22Rv1 (cell line): ENCODE measurements at regions not wholly inside any gene's neighbourhood (a gene's known extent, or its start where the extent isn't known, plus 50 kb on each side); places are given as distances from the start of the nearest gene placed in this dataset.

Experiments
- H3K27ac ChIP-seq: fragments of 450-650 bp; 2 replicates; pipeline ENCODE4 v1.5.1; 2017
- ZFX ChIP-seq: fragments of 450-650 bp; IDR thresholded peaks from 2 replicates; pipeline ENCODE4 v1.6.1; 2017; ENCODE audit warnings: antibody characterized with exemption, borderline replicate concordance
- TF ChIP-seq, protein P1 (sequence below): fragments of 450-650 bp; IDR thresholded peaks from 2 replicates; pipeline ENCODE4 v1.5.1; 2017; ENCODE audit warnings: mild to moderate bottlenecking

DNA sequence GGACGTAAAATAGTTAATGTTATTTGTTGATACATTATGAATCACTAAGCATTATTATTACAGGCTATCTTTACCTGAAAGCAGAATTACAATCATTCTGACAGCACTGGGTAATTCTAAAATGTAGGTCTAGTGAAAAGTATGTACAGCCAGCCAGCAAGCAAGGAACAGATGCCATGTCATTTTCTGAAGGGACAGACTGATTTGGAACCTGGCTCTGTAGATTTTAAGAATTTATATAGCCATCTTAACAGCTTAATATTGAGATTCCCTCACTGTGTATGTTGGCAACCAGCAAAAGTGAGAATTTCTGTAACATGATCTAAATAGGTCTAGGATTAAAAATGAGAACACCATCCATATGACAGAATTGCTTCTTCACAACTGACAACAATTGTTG is 359.4 kb downstream of the ZIC4 start:
- TF ChIP-seq ZFX, result no peak
- TF ChIP-seq, protein P1, sequence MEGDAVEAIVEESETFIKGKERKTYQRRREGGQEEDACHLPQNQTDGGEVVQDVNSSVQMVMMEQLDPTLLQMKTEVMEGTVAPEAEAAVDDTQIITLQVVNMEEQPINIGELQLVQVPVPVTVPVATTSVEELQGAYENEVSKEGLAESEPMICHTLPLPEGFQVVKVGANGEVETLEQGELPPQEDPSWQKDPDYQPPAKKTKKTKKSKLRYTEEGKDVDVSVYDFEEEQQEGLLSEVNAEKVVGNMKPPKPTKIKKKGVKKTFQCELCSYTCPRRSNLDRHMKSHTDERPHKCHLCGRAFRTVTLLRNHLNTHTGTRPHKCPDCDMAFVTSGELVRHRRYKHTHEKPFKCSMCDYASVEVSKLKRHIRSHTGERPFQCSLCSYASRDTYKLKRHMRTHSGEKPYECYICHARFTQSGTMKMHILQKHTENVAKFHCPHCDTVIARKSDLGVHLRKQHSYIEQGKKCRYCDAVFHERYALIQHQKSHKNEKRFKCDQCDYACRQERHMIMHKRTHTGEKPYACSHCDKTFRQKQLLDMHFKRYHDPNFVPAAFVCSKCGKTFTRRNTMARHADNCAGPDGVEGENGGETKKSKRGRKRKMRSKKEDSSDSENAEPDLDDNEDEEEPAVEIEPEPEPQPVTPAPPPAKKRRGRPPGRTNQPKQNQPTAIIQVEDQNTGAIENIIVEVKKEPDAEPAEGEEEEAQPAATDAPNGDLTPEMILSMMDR, result no peak
- no peak overlapping the region for H3K27ac ChIP-seq

DNA sequence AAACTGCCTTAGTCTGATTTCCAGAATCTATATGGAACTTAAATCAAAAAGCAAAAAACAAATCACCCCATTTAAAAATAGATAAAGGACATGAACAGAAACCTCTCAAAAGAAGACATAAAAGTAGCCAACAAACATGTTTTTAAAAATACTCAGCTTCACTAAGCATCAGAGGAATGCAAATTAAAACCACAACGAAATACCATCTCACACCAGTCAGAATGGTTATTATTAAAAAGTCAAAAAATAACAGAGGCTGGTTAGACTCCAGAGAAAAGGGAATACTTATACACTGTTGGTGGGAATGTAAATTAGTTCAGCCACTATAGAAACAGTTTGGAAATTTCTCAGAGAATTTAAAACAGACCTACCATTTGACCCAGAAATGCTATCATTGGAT is 367.9 kb downstream of the ZIC4 start:
- H3K27ac ChIP-seq, result no peak overlapping the region

DNA sequence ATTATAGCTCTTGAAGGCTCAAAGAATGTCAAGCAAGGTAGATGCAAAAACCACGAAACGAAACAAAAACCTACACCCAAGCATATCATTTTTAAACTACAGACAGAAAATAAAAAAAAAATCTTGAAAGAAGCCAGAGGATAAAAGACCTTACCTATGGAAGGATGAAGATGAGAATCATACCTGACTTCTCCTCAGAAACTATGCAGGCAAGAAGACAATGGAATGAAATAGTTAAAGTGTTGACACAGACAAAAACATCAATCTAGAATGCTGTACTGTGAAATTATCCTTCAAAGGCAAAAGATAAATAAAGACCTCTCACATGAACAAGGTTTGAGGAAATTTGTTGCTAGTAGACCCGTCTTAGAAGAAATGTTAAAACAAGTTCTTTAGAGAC is 372.0 kb downstream of the ZIC4 start:
- H3K27ac ChIP-seq, result no peak overlapping the region
- TF ChIP-seq, protein P1, result no peak
- no peak for TF ChIP-seq ZFX

More for the DNA sequence above, 367.9 kb downstream of the ZIC4 start:
- TF ChIP-seq, protein P1, result no peak
- no peak for TF ChIP-seq ZFX

DNA sequence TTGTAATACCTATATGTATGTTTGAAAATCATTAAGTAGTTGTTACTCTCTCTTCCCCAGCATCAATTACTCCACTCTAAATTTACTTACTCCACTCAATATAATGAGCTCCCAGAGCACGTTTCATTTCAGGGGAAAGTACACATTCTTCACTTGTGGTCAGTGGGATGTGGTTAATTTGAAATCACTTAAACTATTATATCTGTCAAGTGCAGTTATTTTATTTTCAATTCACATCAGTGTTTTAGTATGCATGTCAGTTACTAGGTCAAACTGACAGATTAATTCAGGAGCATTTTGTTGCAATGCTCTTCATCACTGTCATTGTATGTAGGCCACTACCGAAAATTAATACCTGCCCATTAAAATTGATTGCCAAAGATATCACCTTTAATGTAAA is 376.1 kb downstream of the ZIC4 start:
- H3K27ac ChIP-seq, result no peak overlapping the region

DNA sequence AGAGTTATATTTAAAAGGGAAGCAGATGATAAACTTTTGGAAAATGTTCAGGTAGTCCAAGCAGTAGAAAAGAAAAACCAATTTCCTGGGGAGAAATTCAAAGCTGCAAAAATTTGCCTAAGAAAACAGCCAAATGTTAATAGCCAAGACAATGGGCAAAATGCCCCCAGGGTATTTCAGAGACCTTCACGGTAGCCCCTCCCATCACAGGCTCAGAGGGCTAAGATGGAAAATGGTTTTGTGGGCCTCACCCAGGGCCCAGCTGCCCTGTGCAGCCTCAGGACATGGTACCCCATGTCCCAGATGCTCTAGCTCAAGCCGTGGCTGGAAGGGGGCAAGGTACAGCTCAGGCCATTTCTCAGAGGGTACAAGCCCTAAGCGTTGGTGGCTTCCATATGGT is 391.0 kb downstream of the ZIC4 start:
- TF ChIP-seq, protein P1, result no peak
- TF ChIP-seq ZFX, result no peak
- no peak overlapping the region for H3K27ac ChIP-seq

More for the DNA sequence above, 376.1 kb downstream of the ZIC4 start:
- no peak for TF ChIP-seq ZFX
- TF ChIP-seq, protein P1, result no peak

DNA sequence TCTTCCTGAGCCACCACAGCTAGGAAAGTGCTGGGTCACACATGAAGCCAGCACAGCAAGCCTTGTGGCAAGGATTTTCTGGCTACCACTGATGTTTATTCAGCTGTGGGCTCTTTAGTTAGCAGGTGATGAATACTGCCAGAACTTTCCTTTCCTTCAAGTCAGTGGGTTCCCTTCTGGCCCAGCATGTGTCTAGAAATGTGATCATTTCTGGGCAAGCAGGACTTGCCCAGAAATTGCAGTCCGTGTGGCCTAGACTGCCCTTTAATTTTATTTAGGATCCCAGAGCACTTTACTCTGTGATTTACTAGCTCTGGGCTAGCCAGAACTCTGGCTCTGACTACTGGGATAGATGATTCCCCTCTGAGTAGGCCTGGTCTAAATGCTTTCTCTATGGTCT is 397.5 kb downstream of the ZIC4 start:
- TF ChIP-seq, protein P1, result no peak
- TF ChIP-seq ZFX, result no peak
- H3K27ac ChIP-seq, result no peak overlapping the region

DNA sequence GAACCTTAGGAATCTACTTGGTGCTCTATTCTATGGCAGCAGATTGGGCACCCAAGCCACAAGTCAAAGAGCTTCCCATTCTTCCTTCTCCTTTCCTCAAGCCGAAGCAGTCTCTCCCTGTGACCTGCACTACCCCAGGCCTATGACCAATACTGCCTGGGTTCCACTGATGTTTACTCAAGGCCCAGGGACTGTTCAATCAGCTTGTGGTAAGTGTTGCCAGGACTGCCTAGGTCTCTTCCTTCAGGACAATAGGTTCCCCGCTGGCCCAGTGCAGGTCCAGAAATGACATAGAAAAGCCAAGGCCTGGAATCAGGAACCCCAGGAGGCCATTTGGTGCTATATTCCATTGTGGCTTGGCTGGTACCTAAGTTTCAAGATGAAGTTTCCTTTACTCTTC is 397.9 kb downstream of the ZIC4 start:
- no peak overlapping the region for H3K27ac ChIP-seq
- TF ChIP-seq ZFX, result no peak
- TF ChIP-seq, protein P1, result no peak
